A549 (cell line): ENCODE measurements at regions not wholly inside any gene's neighbourhood (a gene's known extent, or its start where the extent isn't known, plus 50 kb on each side); places are given as distances from the start of the nearest gene placed in this dataset.

ENCODE experiments used
- ATAC-seq, 2 experiments: fragments of 200-7000 bp in 1 of 2; fragments of >200 bp in 1 of 2; cut with Nextera tagmentation in 1 of 2; cut with Tn5 transposase in 1 of 2; 3 replicates each; pipeline versions ENCODE4 v1.8.0 to v1.9.1; 2018 to 2020; ENCODE audit warnings: mild to moderate bottlenecking in 1 of 2, moderate library complexity in 1 of 2
- CTCF ChIA-PET: fragments of 300-600 bp; sonication (Branson Sonifier 250); formaldehyde crosslinking; extraction: SDS; loops from one replicate; lab custom pipeline; 2021; ENCODE audit warnings: antibody characterized with exemption, inconsistent platforms; lab: Yijun Ruan, JAX
- POLR2A ChIA-PET: fragments of 350-600 bp; formaldehyde crosslinking; extraction: SDS; loops from one replicate; lab custom pipeline; 2021; ENCODE audit warnings: antibody characterized with exemption, inconsistent platforms; lab: Yijun Ruan, JAX
- DNase-seq, 2 experiments: peaks; one replicate each; pipeline versions ENCODE4 v3.0.0 to v3.0.0-alpha.2; 2011 to 2016; ENCODE audit warnings: low read depth in 1 of 2, low spot score in 1 of 2
- FAIRE-seq: peaks from 2 replicates; lab custom pipeline; 2011; peaks lifted over from hg19 to GRCh38; lab: Jason Lieb, UNC
- H3K27ac ChIP-seq, 2 experiments: fragments of >200 bp; sonication (Bioruptor Twin); formaldehyde crosslinking; 3 replicates each; pipeline ENCODE4 v1.5.1; 2016 to 2017
- H3K4me1 ChIP-seq: fragments of >200 bp; sonication (Bioruptor Twin); formaldehyde crosslinking; 3 replicates; pipeline ENCODE4 v1.6.1; 2016
- H3K4me2 ChIP-seq: fragments of >200 bp; sonication (Bioruptor Twin); formaldehyde crosslinking; 3 replicates; pipeline ENCODE4 v1.6.1; 2016
- H3K4me3 ChIP-seq: fragments of >200 bp; sonication (Bioruptor Twin); formaldehyde crosslinking; 3 replicates; pipeline ENCODE4 v1.5.1; 2016
- H3K9me3 ChIP-seq: fragments of >200 bp; sonication (Bioruptor Twin); formaldehyde crosslinking; 3 replicates; pipeline ENCODE4 v1.6.1; 2016
- CHD4 ChIP-seq: fragments of 200-600 bp; sonication (generic); IDR thresholded peaks from 2 replicates; pipeline ENCODE4 v1.6.1; 2016; ENCODE audit warnings: antibody characterized with exemption, mild to moderate bottlenecking, borderline replicate concordance
- E2F6 ChIP-seq: IDR thresholded peaks from 2 replicates; pipeline ENCODE4 v1.6.1; 2012; ENCODE audit warnings: low read depth, borderline replicate concordance
- EHMT2 ChIP-seq: fragments of 200-600 bp; sonication (generic); IDR thresholded peaks from 2 replicates; pipeline ENCODE4 v1.6.1; 2016; ENCODE audit warnings: antibody characterized with exemption, low read depth, mild to moderate bottlenecking, moderate library complexity
- ELK1 ChIP-seq: fragments of 150-350 bp; IDR thresholded peaks from 2 replicates; pipeline ENCODE4 v1.6.1; 2014; ENCODE audit warnings: low read depth, mild to moderate bottlenecking, low read length
- ESRRA ChIP-seq: fragments of 150-350 bp; IDR thresholded peaks from 2 replicates; pipeline ENCODE4 v1.6.1; 2014; ENCODE audit warnings: mild to moderate bottlenecking, low read length, borderline replicate concordance
- FOSL2 ChIP-seq, 2 experiments: fragments of 450-650 bp in 1 of 2; fragments of >200 bp in 1 of 2; sonication (Bioruptor Twin) in 1 of 2; formaldehyde crosslinking; IDR thresholded peaks; 2 replicates each; pipeline versions ENCODE4 v1.5.0 to v1.6.1; 2016 to 2020; ENCODE audit warnings: mild to moderate bottlenecking in 1 of 2, moderate library complexity in 1 of 2
- HMGXB4 ChIP-seq: fragments of 250-450 bp; sonication (Bioruptor Pico); IDR thresholded peaks from 2 replicates; pipeline ENCODE4 v1.5.0; 2021; ENCODE audit warnings: mild to moderate bottlenecking, moderate library complexity, borderline replicate concordance
- HOXB13 ChIP-seq: fragments of 250-450 bp; sonication (Bioruptor Pico); IDR thresholded peaks from 2 replicates; pipeline ENCODE4 v1.5.0; 2020; ENCODE audit warnings: low read depth, mild to moderate bottlenecking, moderate library complexity
- HOXB5 ChIP-seq: fragments of 250-450 bp; sonication (Bioruptor Pico); IDR thresholded peaks from 2 replicates; pipeline ENCODE4 v1.5.0; 2020; ENCODE audit warnings: mild to moderate bottlenecking, moderate library complexity
- KDM5A ChIP-seq: fragments of 200-600 bp; sonication (generic); IDR thresholded peaks from 2 replicates; pipeline ENCODE4 v1.6.1; 2016; ENCODE audit warnings: antibody characterized with exemption, mild to moderate bottlenecking
- POLR2A ChIP-seq: IDR thresholded peaks from 2 replicates; pipeline ENCODE4 v1.6.1; 2012; ENCODE audit warnings: mild to moderate bottlenecking, low read length
- REST ChIP-seq: fragments of 200-600 bp; sonication (generic); IDR thresholded peaks from 2 replicates; pipeline ENCODE4 v1.6.1; 2016; ENCODE audit warnings: antibody characterized with exemption, mild to moderate bottlenecking, moderate library complexity
- SMC3 ChIP-seq: fragments of >200 bp; sonication (Bioruptor Twin); formaldehyde crosslinking; IDR thresholded peaks from 3 replicates; pipeline ENCODE4 v1.6.1; 2018; ENCODE audit warnings: inconsistent platforms
- TFCP2L1 ChIP-seq: fragments of 250-450 bp; sonication (Bioruptor Pico); IDR thresholded peaks from 2 replicates; pipeline ENCODE4 v1.5.0; 2021; ENCODE audit warnings: mild to moderate bottlenecking
- ZSCAN20 ChIP-seq: fragments of 250-450 bp; sonication (Bioruptor Pico); IDR thresholded peaks from 2 replicates; pipeline ENCODE4 v1.8.0; 2022; ENCODE audit warnings: mild to moderate bottlenecking, moderate library complexity
- WGBS: methylation state at CpG from one replicate; pipeline ENCODE4 v1.1.6; 2017; ENCODE audit errors: missing lambda C conversion rate; 5-methylcytosine and 5-hydroxymethylcytosine counted together

GRCh38 chr10:85147346-85148250, 819.2 kb downstream of the CCSER2 start:
- CTCF ChIA-PET = interaction anchor here (0.7 kb wide), 1 partner anchor 265 kb away, joined by 3 read pairs; no protein-coding TSS in a partner anchor
- Histone ChIP-seq H3K4me3 (no peak overlapping the region), H3K27ac (no peak overlapping the region), H3K4me2 (no peak overlapping the region), H3K4me1 (no peaks in the 10 kb centered on the region), H3K9me3 (no peaks in the 10 kb centered on the region)
- ATAC-seq (no peak), DNase-seq (no peak), FAIRE-seq (no peak)
- TF ChIP-seq ELK1 (no peak), ZSCAN20 (CRISPR knock-in tag) (no peak), ESRRA (no peak)
- POLR2A ChIA-PET = no interaction called here
- WGBS = 0% methylated on average over 1 of the region's 1 CpG

GRCh38 chr10:85148693-85149640, 820.6 kb downstream of the CCSER2 start:
- no peak for DNase-seq
- no peak for ATAC-seq
- Histone ChIP-seq H3K27ac (no peak overlapping the region), H3K4me2 (no peak overlapping the region), H3K4me3 (no peak overlapping the region), H3K4me1 (no peaks in the 10 kb centered on the region), H3K9me3 (no peaks in the 10 kb centered on the region)
- POLR2A ChIA-PET = no interaction called here
- FAIRE-seq = no peak
- TF ChIP-seq HMGXB4 (CRISPR knock-in tag) (no peak), EHMT2 (no peak), HOXB13 (no peak), TFCP2L1 (CRISPR knock-in tag) (no peak), SMC3 (no peak), KDM5A (no peak), E2F6 (no peak), CHD4 (no peak), HOXB5 (no peak), FOSL2 (IDR thresholded peaks at IDR 0.05) (no peak), FOSL2 (CRISPR knock-in tag; IDR thresholded peaks at IDR 0.05) (no peak), REST (no peak), POLR2A (no peak)
- 6% methylated on average over 15 of the region's 15 CpGs for WGBS
- CTCF ChIA-PET = no interaction called here
